Limb (tissue), 2 donors: ENCODE measurements at regions not wholly inside any gene's neighbourhood (a gene's known extent, or its start where the extent isn't known, plus 50 kb on each side); places are given as distances from the start of the nearest gene placed in this dataset.

ENCODE experiments used
- DNase-seq, 2 donors: peaks; one replicate each; pipeline ENCODE4 v3.0.0-alpha.2; 2016; ENCODE audit errors: extremely low spot score in 2 of 2

GRCh38 chr13:29933401-29933800, 83.0 kb upstream of the UBL3 start:
- DNase-seq, result no peak

GRCh38 chr13:29931696-29932095, 81.3 kb upstream of the UBL3 start:
- DNase-seq, result no peak

GRCh38 chr13:29929062-29929847, 78.8 kb upstream of the UBL3 start:
- no peak for DNase-seq

- DNase-seq, result no peak
Observed at GRCh38 chr13:29926098-29926476, 75.7 kb upstream of the UBL3 start.

GRCh38 chr13:29925457-29926097, 75.2 kb upstream of the UBL3 start:
- DNase-seq, result peak; percentile 46 to 61

GRCh38 chr13:29924482-29925350, 74.3 kb upstream of the UBL3 start:
- no peak for DNase-seq

GRCh38 chr13:29923554-29924481, 73.4 kb upstream of the UBL3 start:
- DNase-seq, result peak; percentile 72 to 79

- no peak for DNase-seq
Observed at GRCh38 chr13:29922896-29923295, 72.5 kb upstream of the UBL3 start.

GRCh38 chr13:29922281-29922821, 71.9 kb upstream of the UBL3 start:
- DNase-seq, result no peak

- DNase-seq, result no peak
Observed at GRCh38 chr13:29921542-29921941, 71.1 kb upstream of the UBL3 start.

- no peak for DNase-seq
Observed at GRCh38 chr13:29920025-29920643, 69.7 kb upstream of the UBL3 start.

- DNase-seq, result no peak
Observed at GRCh38 chr13:29918845-29919244, 68.4 kb upstream of the UBL3 start.

- no peak for DNase-seq
Observed at GRCh38 chr13:29917650-29918049, 67.2 kb upstream of the UBL3 start.

- no peak for DNase-seq
Observed at GRCh38 chr13:29914581-29914980, 64.2 kb upstream of the UBL3 start.

- no peak for DNase-seq
Observed at GRCh38 chr13:29911781-29912418, 61.5 kb upstream of the UBL3 start.

GRCh38 chr13:29909975-29910674, 59.7 kb upstream of the UBL3 start:
- no peak for DNase-seq

GRCh38 chr13:29909081-29909730, 58.8 kb upstream of the UBL3 start:
- DNase-seq, result no peak

GRCh38 chr13:29908416-29909080, 58.1 kb upstream of the UBL3 start:
- DNase-seq, result peak in 1 of 2 donors; percentile 54
